Left ventricle myocardium inferior (tissue), 1 donor: ENCODE measurements at regions not wholly inside any gene's neighbourhood (a gene's known extent, or its start where the extent isn't known, plus 50 kb on each side); places are given as distances from the start of the nearest gene placed in this dataset.

Experiments used
- DNase-seq: peaks from one replicate; pipeline ENCODE4 v3.0.0-alpha.2; 2020
- H3K27ac ChIP-seq: fragments of 200-600 bp; replicated peaks from 2 replicates; pipeline ENCODE4 v1.8.0; 2021
- H3K27me3 ChIP-seq: fragments of 200-600 bp; 2 replicates; pipeline ENCODE4 v1.8.0; 2021; ENCODE audit warnings: low read depth
- H3K36me3 ChIP-seq: fragments of 200-600 bp; 2 replicates; pipeline ENCODE4 v1.8.0; 2021
- H3K4me1 ChIP-seq: fragments of 200-600 bp; 2 replicates; pipeline ENCODE4 v1.8.0; 2021
- H3K4me3 ChIP-seq: fragments of 200-600 bp; 2 replicates; pipeline ENCODE4 v1.8.0; 2021; ENCODE audit warnings: mild to moderate bottlenecking, moderate library complexity
- H3K9me3 ChIP-seq: fragments of 200-600 bp; replicated peaks from 2 replicates; pipeline ENCODE4 v1.8.0; 2021
- intact Hi-C: fragments of 100-400 bp; cut with micrococcal nuclease; formaldehyde crosslinking; loops from one replicate; pipeline ENCODE4 v1.11.0; 2022
- TF ChIP-seq, protein P1 (sequence below): fragments of 200-600 bp; IDR thresholded peaks from 2 replicates; pipeline ENCODE4 v1.8.0; 2021; ENCODE audit warnings: antibody characterized with exemption, mild to moderate bottlenecking, borderline replicate concordance
- donor health status: DM: no; HTN: yes; CAD: no; lungs with severe emphysema.

DNA sequence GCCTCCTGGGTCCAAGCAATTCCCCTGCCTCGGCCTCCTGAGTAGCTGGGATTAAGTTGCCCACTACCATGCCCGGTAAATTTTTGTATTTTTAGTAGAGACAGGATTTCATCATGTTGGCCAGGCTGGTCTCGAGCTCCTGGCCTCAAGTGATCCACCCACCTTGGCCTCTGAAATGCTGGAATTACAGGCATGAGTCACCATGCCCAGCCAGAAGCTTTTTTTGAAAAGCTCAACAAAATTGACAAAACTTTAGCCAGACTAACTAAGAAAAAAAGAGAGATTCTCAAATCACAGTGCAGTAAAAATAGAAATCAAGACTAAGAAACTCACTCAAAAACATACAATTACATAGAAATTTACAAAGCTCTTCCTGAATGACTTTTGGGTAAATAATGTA, 420.6 kb downstream of the COL12A1 start:
- intact Hi-C loops = no loop called here
- Histone ChIP-seq H3K4me1 (no peaks in the 10 kb centered on the region), H3K9me3 (peaks cover 21% of the 10 kb centered on the region), H3K36me3 (no peaks in the 10 kb centered on the region), H3K27ac (no peak overlapping the region), H3K27me3 (no peaks in the 10 kb centered on the region), H3K4me3 (no peak overlapping the region)
- TF ChIP-seq, protein P1, sequence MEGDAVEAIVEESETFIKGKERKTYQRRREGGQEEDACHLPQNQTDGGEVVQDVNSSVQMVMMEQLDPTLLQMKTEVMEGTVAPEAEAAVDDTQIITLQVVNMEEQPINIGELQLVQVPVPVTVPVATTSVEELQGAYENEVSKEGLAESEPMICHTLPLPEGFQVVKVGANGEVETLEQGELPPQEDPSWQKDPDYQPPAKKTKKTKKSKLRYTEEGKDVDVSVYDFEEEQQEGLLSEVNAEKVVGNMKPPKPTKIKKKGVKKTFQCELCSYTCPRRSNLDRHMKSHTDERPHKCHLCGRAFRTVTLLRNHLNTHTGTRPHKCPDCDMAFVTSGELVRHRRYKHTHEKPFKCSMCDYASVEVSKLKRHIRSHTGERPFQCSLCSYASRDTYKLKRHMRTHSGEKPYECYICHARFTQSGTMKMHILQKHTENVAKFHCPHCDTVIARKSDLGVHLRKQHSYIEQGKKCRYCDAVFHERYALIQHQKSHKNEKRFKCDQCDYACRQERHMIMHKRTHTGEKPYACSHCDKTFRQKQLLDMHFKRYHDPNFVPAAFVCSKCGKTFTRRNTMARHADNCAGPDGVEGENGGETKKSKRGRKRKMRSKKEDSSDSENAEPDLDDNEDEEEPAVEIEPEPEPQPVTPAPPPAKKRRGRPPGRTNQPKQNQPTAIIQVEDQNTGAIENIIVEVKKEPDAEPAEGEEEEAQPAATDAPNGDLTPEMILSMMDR = no peak
- DNase-seq = no peak

DNA sequence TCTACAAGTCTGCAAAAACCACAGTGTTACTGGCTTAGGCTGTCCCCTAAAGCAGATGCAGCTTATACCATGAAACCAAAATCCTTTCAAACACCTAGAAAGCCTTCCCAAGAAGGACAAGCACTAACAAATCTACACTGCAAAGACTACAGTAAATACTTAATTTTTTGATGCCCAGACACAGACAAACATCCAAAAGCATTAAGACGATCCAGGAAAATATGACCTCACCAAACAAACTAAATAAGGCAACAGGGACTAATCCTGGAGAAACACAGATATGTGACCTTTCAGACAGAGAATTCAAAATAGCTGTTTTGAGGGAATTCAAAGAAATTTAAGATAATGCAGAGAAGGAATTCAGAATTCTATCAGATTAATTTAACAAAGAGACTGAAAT, 423.5 kb downstream of the COL12A1 start:
- H3K27me3 ChIP-seq = no peaks in the 10 kb centered on the region
- H3K4me3 ChIP-seq = no peak overlapping the region
- no peak for DNase-seq
- H3K27ac ChIP-seq = no peak overlapping the region
- TF ChIP-seq, protein P1 = no peak
- H3K36me3 ChIP-seq = no peaks in the 10 kb centered on the region
- intact Hi-C loops = no loop called here
- H3K9me3 ChIP-seq = peaks cover 21% of the 10 kb centered on the region
- H3K4me1 ChIP-seq = no peaks in the 10 kb centered on the region

DNA sequence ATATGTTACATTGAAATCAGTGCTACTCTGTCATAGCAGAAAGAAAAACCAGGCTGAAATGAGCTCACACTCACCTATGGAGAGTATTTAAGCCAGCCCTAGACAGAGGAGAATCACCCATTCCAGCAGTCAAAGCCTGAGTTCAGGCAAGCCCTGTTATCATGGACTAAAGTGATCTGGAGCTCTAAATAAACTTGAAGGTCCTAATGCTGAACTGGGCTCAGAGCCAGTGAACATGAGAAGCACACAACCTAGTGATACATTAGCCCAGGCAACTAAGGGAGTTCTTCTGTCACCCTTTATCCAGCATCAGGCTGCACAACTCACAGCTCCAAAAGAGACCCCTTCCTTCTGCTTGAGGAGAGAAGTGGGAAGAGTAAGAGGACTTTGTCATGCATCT, 425.0 kb downstream of the COL12A1 start:
- Histone ChIP-seq H3K27ac (no peak overlapping the region), H3K27me3 (no peaks in the 10 kb centered on the region), H3K9me3 (peaks cover 9% of the 10 kb centered on the region), H3K36me3 (no peaks in the 10 kb centered on the region), H3K4me3 (no peak overlapping the region), H3K4me1 (no peaks in the 10 kb centered on the region)
- DNase-seq = no peak
- intact Hi-C loops = no loop called here
- TF ChIP-seq, protein P1 = no peak

DNA sequence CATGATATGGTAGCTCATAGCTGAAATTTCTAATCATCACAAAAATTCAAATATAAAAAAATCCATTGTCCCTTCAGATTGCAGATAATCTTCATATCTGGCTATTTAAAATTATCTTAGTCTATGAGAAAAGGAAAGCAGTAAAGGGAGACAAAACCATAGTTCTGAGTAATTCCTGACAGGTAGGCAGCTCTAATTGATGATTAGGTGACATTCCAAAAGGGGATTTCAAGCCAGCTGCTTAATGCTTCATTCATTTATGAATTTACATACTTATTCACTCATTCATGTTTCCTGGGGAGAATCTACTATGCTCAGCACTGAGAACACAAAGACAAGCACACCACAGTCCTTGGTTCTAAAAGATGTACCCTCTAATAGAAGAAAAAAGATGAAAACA, 437.1 kb downstream of the COL12A1 start:
- no peaks in the 10 kb centered on the region for H3K4me1 ChIP-seq
- intact Hi-C loops = no loop called here
- DNase-seq = no peak
- TF ChIP-seq, protein P1 = no peak
- H3K36me3 ChIP-seq = no peaks in the 10 kb centered on the region
- peaks cover 11% of the 10 kb centered on the region for H3K9me3 ChIP-seq
- H3K27me3 ChIP-seq = no peaks in the 10 kb centered on the region
- no peak overlapping the region for H3K27ac ChIP-seq
- H3K4me3 ChIP-seq = no peak overlapping the region

DNA sequence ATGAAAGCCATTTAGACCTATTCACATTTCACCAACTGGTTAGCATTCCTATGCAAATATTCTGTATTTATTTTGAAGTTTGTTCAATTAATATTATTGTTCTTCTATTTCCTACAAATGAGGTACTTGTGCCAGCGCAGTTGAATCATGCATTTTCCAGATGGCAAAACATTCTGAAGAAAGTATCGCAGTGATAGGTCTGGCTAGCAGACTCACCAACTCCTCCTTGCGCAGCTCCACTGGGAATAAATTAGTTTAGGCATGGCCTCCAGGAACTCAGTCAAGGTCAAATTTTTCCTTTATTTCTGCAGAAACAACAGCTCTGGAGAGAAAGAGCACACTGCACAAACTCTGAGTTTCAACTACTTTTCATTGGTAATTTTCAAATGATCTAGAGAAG, 437.7 kb downstream of the COL12A1 start:
- Histone ChIP-seq H3K9me3 (peaks cover 11% of the 10 kb centered on the region), H3K4me3 (no peak overlapping the region), H3K36me3 (no peaks in the 10 kb centered on the region), H3K27ac (no peak overlapping the region), H3K27me3 (no peaks in the 10 kb centered on the region), H3K4me1 (no peaks in the 10 kb centered on the region)
- intact Hi-C loops = no loop called here
- DNase-seq = no peak
- TF ChIP-seq, protein P1 = no peak

DNA sequence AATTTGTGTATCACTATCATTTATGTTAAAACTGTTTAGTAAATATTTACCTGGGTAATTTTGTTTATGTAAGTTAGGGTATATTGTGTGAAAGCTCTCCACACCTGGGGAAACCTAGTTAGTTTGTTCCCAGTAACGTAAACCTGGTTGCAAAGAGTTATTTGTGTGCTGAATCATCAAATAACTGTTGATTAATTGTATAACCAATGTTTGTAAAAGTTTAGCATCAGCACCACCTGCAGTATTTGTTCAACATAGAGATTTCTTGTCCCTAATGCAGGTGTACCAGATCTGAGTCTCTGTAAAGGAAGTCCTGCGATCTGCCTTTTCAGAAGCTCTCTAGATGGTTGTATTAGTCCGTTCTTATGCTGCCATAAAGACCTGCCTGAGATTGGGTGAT, 440.4 kb downstream of the COL12A1 start:
- Histone ChIP-seq H3K27ac (no peak overlapping the region), H3K9me3 (no peaks in the 10 kb centered on the region), H3K27me3 (no peaks in the 10 kb centered on the region), H3K36me3 (no peaks in the 10 kb centered on the region), H3K4me1 (no peaks in the 10 kb centered on the region), H3K4me3 (no peak overlapping the region)
- intact Hi-C loops = no loop called here
- TF ChIP-seq, protein P1 = no peak
- DNase-seq = no peak
